Suprapubic skin (tissue), 3 donors: ENCODE measurements at regions not wholly inside any gene's neighbourhood (a gene's known extent, or its start where the extent isn't known, plus 50 kb on each side); places are given as distances from the start of the nearest gene placed in this dataset.
"Not testable (repeated sequence)": the region's sequence is repeated elsewhere in the genome, so short reads cannot be mapped to it uniquely, and the experiment has no call there.

Source experiments
- CTCF ChIP-seq, 2 donors: fragments of 200-600 bp in 1 of 2; fragments of 450-650 bp in 1 of 2; sonication (generic) in 1 of 2; IDR thresholded peaks; one replicate each; pipeline ENCODE4 v1.5.1; 2016 to 2019; ENCODE audit warnings: antibody characterized with exemption in 2 of 2, mild to moderate bottlenecking in 1 of 2, moderate library complexity in 1 of 2
- POLR2A ChIP-seq, 2 donors: fragments of 450-650 bp; IDR thresholded peaks; one replicate each; pipeline ENCODE4 v1.6.1; 2017; ENCODE audit warnings: antibody characterized with exemption in 2 of 2, mild to moderate bottlenecking in 2 of 2, moderate library complexity in 2 of 2

DNA sequence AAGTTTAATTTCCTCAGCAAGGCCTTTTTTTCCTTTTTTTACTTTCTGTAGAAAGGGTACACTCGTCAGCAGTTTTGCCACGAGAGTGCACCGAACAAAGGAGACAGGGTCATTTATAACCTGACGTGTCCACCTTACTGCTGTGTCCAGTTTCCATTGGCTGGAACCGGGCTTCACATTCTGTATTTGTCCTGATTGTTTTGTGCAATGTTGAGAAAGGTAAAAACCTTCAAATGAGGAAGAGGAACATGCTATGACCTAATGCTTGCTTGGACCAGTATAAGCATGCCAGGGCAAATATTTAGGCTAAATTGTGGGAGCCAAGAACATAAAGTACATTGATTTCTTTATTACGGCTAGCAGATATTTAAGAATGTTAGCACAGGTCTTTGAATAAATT is 101.9 kb upstream of the STX18 start:
- not testable (repeated sequence) for TF ChIP-seq CTCF, POLR2A (IDR thresholded peaks at IDR 0.05)
